ENCODE measurements at regions not wholly inside any gene's neighbourhood (a gene's known extent, or its start where the extent isn't known, plus 50 kb on each side); places are given as distances from the start of the nearest gene placed in this dataset.

- intact Hi-C loops (cut with DNase I) = no loop called here
- 91% methylated on average over 4 of the region's 4 CpGs for WGBS, 2 donors
Observed at GRCh38 chr9:2480255-2480837, 141.2 kb upstream of the VLDLR start.

GRCh38 chr9:2481216-2481615 is 140.4 kb upstream of the VLDLR start:
- 82 to 89% methylated on average over 3 of the region's 3 CpGs for WGBS, 2 donors
- H3K36me3 ChIP-seq = no peaks in the 10 kb centered on the region
- no peak overlapping the region for H3K4me3 ChIP-seq (replicated peaks in 1 of 3)
- no peak overlapping the region for H3K27ac ChIP-seq
- H3K27me3 ChIP-seq = no peaks in the 10 kb centered on the region
- DNase-seq = no peak
- intact Hi-C loops (cut with DNase I) = no loop called here
- no peak for TF ChIP-seq CTCF (IDR thresholded peaks at IDR 0.05)
- peaks cover 2 to 6% of the 10 kb centered on the region in 2 donors for H3K4me1 ChIP-seq
- no peaks in the 10 kb centered on the region for H3K9me3 ChIP-seq

More at GRCh38 chr9:2480255-2480837, 141.2 kb upstream of the VLDLR start:
- Histone ChIP-seq H3K4me3 (replicated peaks in 1 of 3) (no peak overlapping the region), H3K27ac (no peak overlapping the region), H3K4me1 (peaks cover 9 to 12% of the 10 kb centered on the region in 2 donors), H3K27me3 (no peaks in the 10 kb centered on the region), H3K36me3 (no peaks in the 10 kb centered on the region), H3K9me3 (no peaks in the 10 kb centered on the region)
- DNase-seq = no peak
- TF ChIP-seq CTCF (IDR thresholded peaks at IDR 0.05) (no peak), POLR2A (IDR thresholded peaks at IDR 0.05) (no peak)

- Histone ChIP-seq H3K9me3 (no peaks in the 10 kb centered on the region), H3K27me3 (no peaks in the 10 kb centered on the region), H3K4me3 (replicated peaks in 1 of 3) (no peak overlapping the region), H3K27ac (no peak overlapping the region), H3K36me3 (no peaks in the 10 kb centered on the region), H3K4me1 (no peaks in the 10 kb centered on the region)
- DNase-seq = no peak
- intact Hi-C loops (cut with DNase I) = no loop called here
- TF ChIP-seq CTCF (IDR thresholded peaks at IDR 0.05) = no peak
- TF ChIP-seq POLR2A (IDR thresholded peaks at IDR 0.05) = no peak
Observed at GRCh38 chr9:2486988-2487387, 134.6 kb upstream of the VLDLR start.

- H3K4me3 ChIP-seq (replicated peaks in 1 of 3) = no peak overlapping the region
- no peaks in the 10 kb centered on the region for H3K9me3 ChIP-seq
- DNase-seq = no peak
- H3K27me3 ChIP-seq = no peaks in the 10 kb centered on the region
- peaks cover 14 to 20% of the 10 kb centered on the region in 2 donors for H3K4me1 ChIP-seq
- no peaks in the 10 kb centered on the region for H3K36me3 ChIP-seq
- TF ChIP-seq CTCF (IDR thresholded peaks at IDR 0.05) = no peak
- TF ChIP-seq POLR2A (IDR thresholded peaks at IDR 0.05) = no peak
- intact Hi-C loops (cut with DNase I) = no loop called here
- 61 to 77% methylated on average over 2 of the region's 2 CpGs for WGBS, 2 donors
- H3K27ac ChIP-seq = no peak overlapping the region
Observed at GRCh38 chr9:2489838-2490314, 131.7 kb upstream of the VLDLR start.

GRCh38 chr9:2492161-2492560 is 129.4 kb upstream of the VLDLR start:
- intact Hi-C loops (cut with DNase I) = no loop called here
- no peaks in the 10 kb centered on the region for H3K27me3 ChIP-seq
- TF ChIP-seq POLR2A (IDR thresholded peaks at IDR 0.05) (no peak), CTCF (IDR thresholded peaks at IDR 0.05) (no peak)
- H3K9me3 ChIP-seq = no peaks in the 10 kb centered on the region
- H3K4me3 ChIP-seq (replicated peaks in 1 of 3) = no peak overlapping the region
- peaks cover 29 to 34% of the 10 kb centered on the region in 2 donors for H3K4me1 ChIP-seq
- H3K27ac ChIP-seq = peak overlapping the region in 1 of 3 donors; percentile 5
- 90 to 92% methylated on average over 3 of the region's 3 CpGs for WGBS, 2 donors
- H3K36me3 ChIP-seq = no peaks in the 10 kb centered on the region
- DNase-seq = no peak
